Tibial nerve (tissue), 4 donors: ENCODE measurements at regions not wholly inside any gene's neighbourhood (a gene's known extent, or its start where the extent isn't known, plus 50 kb on each side); places are given as distances from the start of the nearest gene placed in this dataset.

ENCODE experiments used
- DNase-seq, 2 donors: peaks; one replicate each; pipeline ENCODE4 v3.0.0-alpha.2; 2019; ENCODE audit warnings: low spot score in 2 of 2
- H3K27ac ChIP-seq, 4 donors: fragments of 200-600 bp; sonication (generic) in 3 of 4; one replicate each; pipeline ENCODE4 v1.5.1; 2017 to 2019; ENCODE audit warnings: mild to moderate bottlenecking in 1 of 4
- H3K27me3 ChIP-seq, 2 donors: fragments of 200-600 bp; sonication (generic) in 1 of 2; one replicate each; pipeline versions ENCODE4 v1.5.1 to v1.6.0; 2017 to 2019
- H3K36me3 ChIP-seq, 3 donors: fragments of 200-600 bp; sonication (generic); one replicate each; pipeline ENCODE4 v1.5.1; 2018 to 2019
- H3K4me1 ChIP-seq, 4 donors: fragments of 200-600 bp; sonication (generic) in 3 of 4; one replicate each; pipeline ENCODE4 v1.5.1; 2017 to 2019
- H3K4me3 ChIP-seq, 4 donors: fragments of 200-600 bp; sonication (generic) in 3 of 4; one replicate each; pipeline ENCODE4 v1.5.1; 2017 to 2019; ENCODE audit warnings: mild to moderate bottlenecking in 1 of 4, moderate library complexity in 1 of 4
- H3K9me3 ChIP-seq, 4 donors: fragments of 200-600 bp; sonication (generic) in 3 of 4; one replicate each; pipeline ENCODE4 v1.5.1; 2017 to 2019
- EP300 ChIP-seq, 2 donors: sonication (generic); formaldehyde crosslinking; IDR thresholded peaks; one replicate each; pipeline ENCODE4 v1.6.1; 2017; ENCODE audit warnings: antibody characterized with exemption in 2 of 2, mild to moderate bottlenecking in 1 of 2
- POLR2A ChIP-seq, 2 donors: fragments of 450-650 bp; IDR thresholded peaks; one replicate each; pipeline ENCODE4 v1.6.1; 2017; ENCODE audit warnings: antibody characterized with exemption in 2 of 2, mild to moderate bottlenecking in 2 of 2, moderate library complexity in 2 of 2
- WGBS, 2 donors: methylation state at CpG; one replicate each; pipeline ENCODE4 v1.1.5; 2018; 5-methylcytosine and 5-hydroxymethylcytosine counted together
- TF ChIP-seq, protein P1 (sequence below), 5 experiments: fragments of 200-600 bp in 3 of 5; fragments of 450-650 bp in 2 of 5; sonication (generic) in 3 of 5; IDR thresholded peaks; one replicate each; pipeline ENCODE4 v1.5.1; 2016 to 2019; ENCODE audit warnings: antibody characterized with exemption in 5 of 5, mild to moderate bottlenecking in 3 of 5, moderate library complexity in 2 of 5

DNA sequence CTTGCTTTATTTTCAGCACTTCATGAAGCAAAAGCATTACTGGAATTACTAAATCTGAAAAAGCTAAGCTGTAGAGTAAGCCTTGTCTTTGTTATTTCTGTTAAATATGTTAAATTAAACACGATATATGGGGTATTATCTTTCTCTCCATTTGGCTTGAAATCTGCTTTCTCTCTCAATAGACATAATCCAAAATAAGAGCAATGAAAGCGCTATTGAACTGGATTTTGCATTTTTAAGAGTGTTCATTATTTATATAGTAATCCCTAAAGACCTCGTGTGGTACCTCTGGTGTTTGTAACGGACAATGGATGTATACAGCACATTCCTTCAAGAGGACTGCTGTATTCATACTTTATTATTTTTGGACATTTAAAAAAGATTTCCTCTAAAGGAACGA lies 91.5 kb upstream of the KCNE2 start:
- H3K27me3 ChIP-seq, result no peaks in the 10 kb centered on the region
- no peaks in the 10 kb centered on the region for H3K4me1 ChIP-seq
- no peak overlapping the region for H3K27ac ChIP-seq
- TF ChIP-seq POLR2A (IDR thresholded peaks at IDR 0.05), result no peak
- TF ChIP-seq EP300 (IDR thresholded peaks at IDR 0.05), result no peak
- TF ChIP-seq, protein P1, sequence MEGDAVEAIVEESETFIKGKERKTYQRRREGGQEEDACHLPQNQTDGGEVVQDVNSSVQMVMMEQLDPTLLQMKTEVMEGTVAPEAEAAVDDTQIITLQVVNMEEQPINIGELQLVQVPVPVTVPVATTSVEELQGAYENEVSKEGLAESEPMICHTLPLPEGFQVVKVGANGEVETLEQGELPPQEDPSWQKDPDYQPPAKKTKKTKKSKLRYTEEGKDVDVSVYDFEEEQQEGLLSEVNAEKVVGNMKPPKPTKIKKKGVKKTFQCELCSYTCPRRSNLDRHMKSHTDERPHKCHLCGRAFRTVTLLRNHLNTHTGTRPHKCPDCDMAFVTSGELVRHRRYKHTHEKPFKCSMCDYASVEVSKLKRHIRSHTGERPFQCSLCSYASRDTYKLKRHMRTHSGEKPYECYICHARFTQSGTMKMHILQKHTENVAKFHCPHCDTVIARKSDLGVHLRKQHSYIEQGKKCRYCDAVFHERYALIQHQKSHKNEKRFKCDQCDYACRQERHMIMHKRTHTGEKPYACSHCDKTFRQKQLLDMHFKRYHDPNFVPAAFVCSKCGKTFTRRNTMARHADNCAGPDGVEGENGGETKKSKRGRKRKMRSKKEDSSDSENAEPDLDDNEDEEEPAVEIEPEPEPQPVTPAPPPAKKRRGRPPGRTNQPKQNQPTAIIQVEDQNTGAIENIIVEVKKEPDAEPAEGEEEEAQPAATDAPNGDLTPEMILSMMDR (IDR thresholded peaks at IDR 0.05), result no peak
- WGBS, 2 donors, result 60 to 69% methylated on average over 5 of the region's 5 CpGs
- DNase-seq, result no peak
- H3K9me3 ChIP-seq, result no peaks in the 10 kb centered on the region
- H3K4me3 ChIP-seq, result no peak overlapping the region
- H3K36me3 ChIP-seq, result no peaks in the 10 kb centered on the region

DNA sequence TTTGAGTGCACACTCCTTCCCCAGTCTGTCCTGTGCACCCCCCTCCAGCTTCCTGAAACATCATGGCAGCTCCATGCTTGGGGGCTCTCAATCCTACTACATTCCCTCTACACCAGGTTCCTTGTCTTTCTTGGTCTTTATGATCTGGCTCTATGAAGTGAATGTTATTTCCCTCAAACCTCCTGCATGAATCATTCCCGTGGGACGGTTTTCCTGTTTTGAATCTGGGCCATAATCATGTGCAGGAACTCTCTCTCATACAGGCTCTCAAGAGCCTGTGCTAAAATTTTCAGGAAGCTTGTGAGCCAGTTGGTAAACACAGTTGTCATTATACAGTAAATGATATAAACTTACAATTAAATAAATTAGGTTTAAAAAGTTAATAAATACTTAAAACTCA lies 89.8 kb upstream of the KCNE2 start:
- 67 to 70% methylated on average over 2 of the region's 2 CpGs for WGBS, 2 donors
- TF ChIP-seq, protein P1 (IDR thresholded peaks at IDR 0.05), result no peak
- TF ChIP-seq POLR2A (IDR thresholded peaks at IDR 0.05), result no peak
- no peak for TF ChIP-seq EP300 (IDR thresholded peaks at IDR 0.05)
- no peaks in the 10 kb centered on the region for H3K9me3 ChIP-seq
- H3K36me3 ChIP-seq, result no peaks in the 10 kb centered on the region
- H3K4me3 ChIP-seq, result no peak overlapping the region
- DNase-seq, result no peak
- no peak overlapping the region for H3K27ac ChIP-seq
- H3K4me1 ChIP-seq, result no peaks in the 10 kb centered on the region
- no peaks in the 10 kb centered on the region for H3K27me3 ChIP-seq

DNA sequence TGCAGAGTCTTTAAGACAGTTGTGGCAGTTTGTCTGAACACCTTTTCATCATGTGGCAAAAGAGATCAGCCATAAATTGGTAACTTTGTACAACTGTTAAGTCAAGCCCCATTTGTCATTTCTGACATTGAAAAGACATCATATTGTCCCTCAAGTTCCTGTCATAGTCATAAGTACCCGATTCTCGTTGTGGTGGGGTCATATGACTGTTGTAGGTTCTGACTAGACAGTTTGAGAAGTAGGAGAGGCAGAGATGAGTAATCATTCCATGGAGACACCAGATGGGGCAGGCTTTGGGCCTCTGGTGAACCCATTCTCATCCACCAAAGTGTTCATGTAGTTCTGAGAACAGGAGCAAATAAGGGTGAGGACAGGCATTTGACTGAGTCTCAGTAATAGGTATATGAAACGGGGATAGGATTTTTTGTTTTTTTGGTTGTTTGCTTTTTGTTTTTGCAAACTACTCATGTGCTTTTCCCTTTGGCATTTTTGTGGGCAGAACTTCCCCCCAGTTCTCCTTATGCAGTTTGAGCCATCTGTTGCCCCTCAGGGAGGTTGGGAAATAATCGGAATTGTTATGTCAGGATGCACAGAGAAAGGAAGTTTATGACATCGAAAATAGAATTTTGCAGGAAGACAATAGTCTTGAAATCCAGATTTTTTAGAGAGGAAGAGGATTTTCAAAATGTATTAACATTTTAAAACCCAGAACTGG lies 86.9 kb upstream of the KCNE2 start:
- TF ChIP-seq EP300 (IDR thresholded peaks at IDR 0.05), result no peak
- no peak for TF ChIP-seq POLR2A (IDR thresholded peaks at IDR 0.05)
- TF ChIP-seq, protein P1 (IDR thresholded peaks at IDR 0.05), result no peak
- no peaks in the 10 kb centered on the region for H3K9me3 ChIP-seq
- H3K36me3 ChIP-seq, result no peaks in the 10 kb centered on the region
- peaks cover 0 to 20% (median 2%) of the 10 kb centered on the region in 4 donors for H3K4me1 ChIP-seq
- H3K27me3 ChIP-seq, result no peaks in the 10 kb centered on the region
- no peak overlapping the region for H3K4me3 ChIP-seq
- no peak overlapping the region for H3K27ac ChIP-seq
- WGBS, 2 donors, result 80 to 82% methylated on average over 5 of the region's 5 CpGs
- no peak for DNase-seq

DNA sequence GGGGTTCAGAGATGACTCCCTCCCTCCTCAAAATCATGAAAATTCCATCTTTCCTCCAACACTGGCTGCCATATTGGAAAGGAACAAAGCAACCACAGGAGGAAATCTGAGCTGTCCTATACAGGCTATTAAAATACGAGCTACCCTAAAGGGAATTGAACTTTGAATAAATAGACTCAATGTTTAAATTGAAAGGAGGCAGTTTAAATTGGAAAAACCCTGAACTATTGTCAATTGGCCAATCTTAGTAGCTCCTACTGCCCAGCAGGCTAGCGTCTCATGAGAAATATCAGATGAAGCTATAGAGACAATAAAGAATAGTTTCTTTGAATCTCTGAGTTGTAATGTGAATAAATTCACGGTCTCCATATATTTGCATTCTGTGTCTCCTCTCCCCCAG lies 85.4 kb upstream of the KCNE2 start:
- H3K9me3 ChIP-seq, result no peaks in the 10 kb centered on the region
- H3K4me1 ChIP-seq, result peaks cover 0 to 20% (median 2%) of the 10 kb centered on the region in 4 donors
- H3K4me3 ChIP-seq, result no peak overlapping the region
- no peaks in the 10 kb centered on the region for H3K36me3 ChIP-seq
- WGBS, 2 donors, result 73 to 75% methylated on average over 3 of the region's 3 CpGs
- DNase-seq, result no peak
- TF ChIP-seq EP300 (IDR thresholded peaks at IDR 0.05) (no peak), POLR2A (IDR thresholded peaks at IDR 0.05) (no peak)
- TF ChIP-seq, protein P1 (IDR thresholded peaks at IDR 0.05), result no peak
- H3K27ac ChIP-seq, result no peak overlapping the region
- no peaks in the 10 kb centered on the region for H3K27me3 ChIP-seq

DNA sequence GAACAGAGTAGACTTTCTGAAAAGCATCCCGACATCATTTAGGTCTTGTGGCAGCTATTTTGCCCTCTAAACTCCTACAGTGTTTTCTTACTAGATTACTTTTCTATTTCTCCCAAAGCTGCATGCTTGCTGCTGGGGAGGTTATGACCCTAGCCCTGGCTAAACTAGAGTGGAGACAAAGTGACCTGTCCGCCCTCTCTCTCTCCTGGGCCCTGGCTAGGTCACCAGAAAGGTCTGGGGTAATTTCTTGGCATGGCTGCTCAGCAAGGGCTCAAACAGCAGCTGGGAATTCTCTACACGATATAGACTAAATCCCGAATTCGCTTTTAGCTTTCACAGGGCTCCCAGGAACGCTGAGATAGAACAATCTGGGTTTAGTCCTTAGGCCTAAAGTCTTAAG lies 84.5 kb upstream of the KCNE2 start:
- H3K4me3 ChIP-seq, result no peak overlapping the region
- H3K27ac ChIP-seq, result no peak overlapping the region
- peaks cover 0 to 20% (median 2%) of the 10 kb centered on the region in 4 donors for H3K4me1 ChIP-seq
- TF ChIP-seq EP300 (IDR thresholded peaks at IDR 0.05) (no peak), POLR2A (IDR thresholded peaks at IDR 0.05) (no peak)
- TF ChIP-seq, protein P1 (IDR thresholded peaks at IDR 0.05), result no peak
- DNase-seq, result no peak
- WGBS, 2 donors, result 62 to 79% methylated on average over 6 of the region's 6 CpGs
- no peaks in the 10 kb centered on the region for H3K27me3 ChIP-seq
- H3K9me3 ChIP-seq, result no peaks in the 10 kb centered on the region
- H3K36me3 ChIP-seq, result no peaks in the 10 kb centered on the region
